Liver (tissue), 2 donors: ENCODE measurements at regions not wholly inside any gene's neighbourhood (a gene's known extent, or its start where the extent isn't known, plus 50 kb on each side); places are given as distances from the start of the nearest gene placed in this dataset.

Experiments used
- MAX ChIP-seq: IDR thresholded peaks from 2 replicates; pipeline ENCODE4 v1.6.1; 2016; ENCODE audit warnings: antibody characterized with exemption
- REST ChIP-seq: IDR thresholded peaks from 2 replicates; pipeline ENCODE4 v1.6.1; 2016; ENCODE audit warnings: antibody characterized with exemption, mild to moderate bottlenecking
- TF ChIP-seq, protein P1 (sequence below): fragments of 150-350 bp; IDR thresholded peaks from 2 replicates; pipeline ENCODE4 v1.5.1; 2017; ENCODE audit warnings: improper control_type of control experiment, low read depth, low read length; ENCODE audit not compliant: missing input control
- TF ChIP-seq, protein P2 (sequence below): IDR thresholded peaks from 2 replicates; pipeline ENCODE4 v1.6.1; 2016; ENCODE audit warnings: antibody characterized with exemption
- donor health status: healthy.

DNA sequence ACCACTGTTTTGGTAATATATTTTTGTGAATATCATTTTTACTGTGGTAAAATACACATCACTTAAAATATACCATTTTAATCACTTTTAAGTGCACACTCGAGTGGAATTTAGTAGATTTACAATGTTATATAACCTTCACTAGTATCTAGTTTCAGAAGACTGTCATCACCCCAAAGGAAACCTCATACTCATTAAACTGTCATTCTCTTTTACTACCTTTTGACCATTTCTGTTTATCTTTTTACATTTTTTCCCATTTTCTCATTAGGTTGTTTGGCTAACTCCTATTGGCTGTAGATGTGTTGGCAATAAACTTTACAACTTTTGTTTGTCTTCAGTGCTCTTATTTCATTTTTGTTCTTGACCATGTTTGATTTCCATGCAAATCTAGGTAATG is 1168.3 kb upstream of the PCDH7 start:
- TF ChIP-seq, protein P1, sequence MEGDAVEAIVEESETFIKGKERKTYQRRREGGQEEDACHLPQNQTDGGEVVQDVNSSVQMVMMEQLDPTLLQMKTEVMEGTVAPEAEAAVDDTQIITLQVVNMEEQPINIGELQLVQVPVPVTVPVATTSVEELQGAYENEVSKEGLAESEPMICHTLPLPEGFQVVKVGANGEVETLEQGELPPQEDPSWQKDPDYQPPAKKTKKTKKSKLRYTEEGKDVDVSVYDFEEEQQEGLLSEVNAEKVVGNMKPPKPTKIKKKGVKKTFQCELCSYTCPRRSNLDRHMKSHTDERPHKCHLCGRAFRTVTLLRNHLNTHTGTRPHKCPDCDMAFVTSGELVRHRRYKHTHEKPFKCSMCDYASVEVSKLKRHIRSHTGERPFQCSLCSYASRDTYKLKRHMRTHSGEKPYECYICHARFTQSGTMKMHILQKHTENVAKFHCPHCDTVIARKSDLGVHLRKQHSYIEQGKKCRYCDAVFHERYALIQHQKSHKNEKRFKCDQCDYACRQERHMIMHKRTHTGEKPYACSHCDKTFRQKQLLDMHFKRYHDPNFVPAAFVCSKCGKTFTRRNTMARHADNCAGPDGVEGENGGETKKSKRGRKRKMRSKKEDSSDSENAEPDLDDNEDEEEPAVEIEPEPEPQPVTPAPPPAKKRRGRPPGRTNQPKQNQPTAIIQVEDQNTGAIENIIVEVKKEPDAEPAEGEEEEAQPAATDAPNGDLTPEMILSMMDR, result no peak
- TF ChIP-seq, protein P2, sequence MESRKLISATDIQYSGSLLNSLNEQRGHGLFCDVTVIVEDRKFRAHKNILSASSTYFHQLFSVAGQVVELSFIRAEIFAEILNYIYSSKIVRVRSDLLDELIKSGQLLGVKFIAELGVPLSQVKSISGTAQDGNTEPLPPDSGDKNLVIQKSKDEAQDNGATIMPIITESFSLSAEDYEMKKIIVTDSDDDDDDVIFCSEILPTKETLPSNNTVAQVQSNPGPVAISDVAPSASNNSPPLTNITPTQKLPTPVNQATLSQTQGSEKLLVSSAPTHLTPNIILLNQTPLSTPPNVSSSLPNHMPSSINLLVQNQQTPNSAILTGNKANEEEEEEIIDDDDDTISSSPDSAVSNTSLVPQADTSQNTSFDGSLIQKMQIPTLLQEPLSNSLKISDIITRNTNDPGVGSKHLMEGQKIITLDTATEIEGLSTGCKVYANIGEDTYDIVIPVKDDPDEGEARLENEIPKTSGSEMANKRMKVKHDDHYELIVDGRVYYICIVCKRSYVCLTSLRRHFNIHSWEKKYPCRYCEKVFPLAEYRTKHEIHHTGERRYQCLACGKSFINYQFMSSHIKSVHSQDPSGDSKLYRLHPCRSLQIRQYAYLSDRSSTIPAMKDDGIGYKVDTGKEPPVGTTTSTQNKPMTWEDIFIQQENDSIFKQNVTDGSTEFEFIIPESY, result no peak
- TF ChIP-seq MAX (no peak), REST (no peak)
